ENCODE measurements at regions not wholly inside any gene's neighbourhood (a gene's known extent, or its start where the extent isn't known, plus 50 kb on each side); places are given as distances from the start of the nearest gene placed in this dataset.

- no peak for ATAC-seq
- Histone ChIP-seq H3K4me3 (ENCODE audit: low read length) (no peak overlapping the region), H3K9me3 (ENCODE audit: control insufficient read depth, low read length) (no peaks in the 10 kb centered on the region), H3K4me1 (ENCODE audit: control insufficient read depth, insufficient read depth, low read length) (no peaks in the 10 kb centered on the region), H3K27me3 (ENCODE audit: control insufficient read depth, insufficient read depth) (no peaks in the 10 kb centered on the region), H3K27ac (ENCODE audit: low read length) (no peak overlapping the region)
- 82% methylated on average over 4 of the region's 4 CpGs for WGBS
- intact Hi-C loops (cut with DNase I): loop anchor here (5.0 to 10.0 kb wide), 5 partner anchors 85 to 215 kb away; partner anchors contain the start of gene DST (in 1 of the 4)
- no peak for DNase-seq
These were observed 105.0 kb upstream of the BEND6 start for GRCh38 chr6:56849896-56850295.

- no peak overlapping the region for H3K27ac ChIP-seq (ENCODE audit: low read length)
- H3K9me3 ChIP-seq (ENCODE audit: control insufficient read depth, low read length): no peaks in the 10 kb centered on the region
- H3K4me1 ChIP-seq (ENCODE audit: control insufficient read depth, insufficient read depth, low read length): no peaks in the 10 kb centered on the region
- DNase-seq (no peak), ATAC-seq (no peak)
- intact Hi-C loops (cut with DNase I): loop anchor here in 1 of 4 donors (10.0 kb wide), 1 partner anchor 83 kb away; no protein-coding TSS in a partner anchor
- no peak overlapping the region for H3K4me3 ChIP-seq (ENCODE audit: low read length)
- no peaks in the 10 kb centered on the region for H3K27me3 ChIP-seq (ENCODE audit: control insufficient read depth, insufficient read depth)
These were observed 106.8 kb upstream of the BEND6 start for GRCh38 chr6:56848105-56848504.

- H3K9me3 ChIP-seq (ENCODE audit: control insufficient read depth, low read length): no peaks in the 10 kb centered on the region
- no peak overlapping the region for H3K4me3 ChIP-seq (ENCODE audit: low read length)
- DNase-seq: no peak
- no peak overlapping the region for H3K27ac ChIP-seq (ENCODE audit: low read length)
- no peaks in the 10 kb centered on the region for H3K4me1 ChIP-seq (ENCODE audit: control insufficient read depth, insufficient read depth, low read length)
- no peak for ATAC-seq
- intact Hi-C loops (cut with DNase I): loop anchor here in 1 of 4 donors (10.0 kb wide), 1 partner anchor 80 kb away; no protein-coding TSS in a partner anchor
- WGBS: 61% methylated on average over 3 of the region's 3 CpGs
- no peaks in the 10 kb centered on the region for H3K27me3 ChIP-seq (ENCODE audit: control insufficient read depth, insufficient read depth)
These were observed 109.9 kb upstream of the BEND6 start for GRCh38 chr6:56845032-56845431.

GRCh38 chr6:56843476-56844349, 111.2 kb upstream of the BEND6 start:
- under 1% methylated on average over 86 of the region's 87 CpGs for WGBS
- H3K27me3 ChIP-seq (ENCODE audit: control insufficient read depth, insufficient read depth): no peaks in the 10 kb centered on the region
- H3K4me1 ChIP-seq (ENCODE audit: control insufficient read depth, insufficient read depth, low read length): no peaks in the 10 kb centered on the region
- peak overlapping the region; percentile 79 for H3K4me3 ChIP-seq (ENCODE audit: low read length)
- no peaks in the 10 kb centered on the region for H3K9me3 ChIP-seq (ENCODE audit: control insufficient read depth, low read length)
- DNase-seq (peak; percentile 79 to 91 (median 91)), ATAC-seq (peak; percentile 95 to 96)
- intact Hi-C loops (cut with DNase I): loop anchor here in 3 of 4 donors (5.0 to 10.0 kb wide), 3 partner anchors 76 to 131 kb away; no protein-coding TSS in a partner anchor
- H3K27ac ChIP-seq (ENCODE audit: low read length): peak overlapping the region; percentile 89

- DNase-seq (peak; percentile 50 to 81 (median 80)), ATAC-seq (peak; percentile 15 to 44)
- H3K27ac ChIP-seq (ENCODE audit: low read length): peak overlapping the region; percentile 71
- no peaks in the 10 kb centered on the region for H3K4me1 ChIP-seq (ENCODE audit: control insufficient read depth, insufficient read depth, low read length)
- intact Hi-C loops (cut with DNase I): loop anchor here in 3 of 4 donors (5.0 to 10.0 kb wide), 3 partner anchors 76 to 131 kb away; no protein-coding TSS in a partner anchor
- no peaks in the 10 kb centered on the region for H3K9me3 ChIP-seq (ENCODE audit: control insufficient read depth, low read length)
- no peaks in the 10 kb centered on the region for H3K27me3 ChIP-seq (ENCODE audit: control insufficient read depth, insufficient read depth)
- H3K4me3 ChIP-seq (ENCODE audit: low read length): peak overlapping the region; percentile 79
- WGBS: 5% methylated on average over 47 of the region's 47 CpGs
These were observed 112.0 kb upstream of the BEND6 start for GRCh38 chr6:56842686-56843475.

- H3K27me3 ChIP-seq (ENCODE audit: control insufficient read depth, insufficient read depth): no peaks in the 10 kb centered on the region
- H3K4me1 ChIP-seq (ENCODE audit: control insufficient read depth, insufficient read depth, low read length): peaks cover 3% of the 10 kb centered on the region
- no peaks in the 10 kb centered on the region for H3K9me3 ChIP-seq (ENCODE audit: control insufficient read depth, low read length)
- DNase-seq (no peak), ATAC-seq (no peak)
- H3K4me3 ChIP-seq (ENCODE audit: low read length): peak overlapping the region; percentile 55
- H3K27ac ChIP-seq (ENCODE audit: low read length): no peak overlapping the region
- intact Hi-C loops (cut with DNase I): loop anchor here in 3 of 4 donors (5.0 to 10.0 kb wide), 3 partner anchors 74 to 129 kb away; no protein-coding TSS in a partner anchor
- WGBS: 36% methylated on average over 1 of the region's 1 CpG
These were observed 113.2 kb upstream of the BEND6 start for GRCh38 chr6:56841751-56842150.

GRCh38 chr6:56841381-56841749, 113.5 kb upstream of the BEND6 start:
- DNase-seq (no peak), ATAC-seq (no peak)
- H3K9me3 ChIP-seq (ENCODE audit: control insufficient read depth, low read length): no peaks in the 10 kb centered on the region
- intact Hi-C loops (cut with DNase I): loop anchor here in 3 of 4 donors (5.0 to 10.0 kb wide), 3 partner anchors 74 to 129 kb away; no protein-coding TSS in a partner anchor
- 26% methylated on average over 3 of the region's 3 CpGs for WGBS
- H3K4me1 ChIP-seq (ENCODE audit: control insufficient read depth, insufficient read depth, low read length): peaks cover 3% of the 10 kb centered on the region
- H3K27me3 ChIP-seq (ENCODE audit: control insufficient read depth, insufficient read depth): no peaks in the 10 kb centered on the region
- H3K4me3 ChIP-seq (ENCODE audit: low read length): peak overlapping the region; percentile 55
- no peak overlapping the region for H3K27ac ChIP-seq (ENCODE audit: low read length)

GRCh38 chr6:56840467-56841380, 114.2 kb upstream of the BEND6 start:
- ATAC-seq (peak in 1 of 2 donors; percentile 30), DNase-seq (no peak)
- Histone ChIP-seq H3K4me3 (ENCODE audit: low read length) (peak overlapping the region; percentile 55), H3K27me3 (ENCODE audit: control insufficient read depth, insufficient read depth) (no peaks in the 10 kb centered on the region), H3K27ac (ENCODE audit: low read length) (no peak overlapping the region), H3K9me3 (ENCODE audit: control insufficient read depth, low read length) (no peaks in the 10 kb centered on the region), H3K4me1 (ENCODE audit: control insufficient read depth, insufficient read depth, low read length) (peaks cover 3% of the 10 kb centered on the region)
- 29% methylated on average over 6 of the region's 6 CpGs for WGBS
- intact Hi-C loops (cut with DNase I): loop anchor here in 3 of 4 donors (5.0 to 10.0 kb wide), 3 partner anchors 73 to 128 kb away; no protein-coding TSS in a partner anchor

GRCh38 chr6:56839533-56840183, 115.2 kb upstream of the BEND6 start:
- DNase-seq (no peak), ATAC-seq (no peak)
- peak overlapping the region; percentile 4 for H3K4me3 ChIP-seq (ENCODE audit: low read length)
- H3K27me3 ChIP-seq (ENCODE audit: control insufficient read depth, insufficient read depth): no peaks in the 10 kb centered on the region
- no peak overlapping the region for H3K27ac ChIP-seq (ENCODE audit: low read length)
- 72% methylated on average over 6 of the region's 6 CpGs for WGBS
- H3K9me3 ChIP-seq (ENCODE audit: control insufficient read depth, low read length): no peaks in the 10 kb centered on the region
- peaks cover 3% of the 10 kb centered on the region for H3K4me1 ChIP-seq (ENCODE audit: control insufficient read depth, insufficient read depth, low read length)
- intact Hi-C loops (cut with DNase I): loop anchor here in 3 of 4 donors (5.0 to 10.0 kb wide), 3 partner anchors 72 to 127 kb away; no protein-coding TSS in a partner anchor

Measured in right cardiac atrium (tissue), 5 donors.